GM18867 (cell line): ENCODE measurements at regions not wholly inside any gene's neighbourhood (a gene's known extent, or its start where the extent isn't known, plus 50 kb on each side); places are given as distances from the start of the nearest gene placed in this dataset.
"Not testable (repeated sequence)": the region's sequence is repeated elsewhere in the genome, so short reads cannot be mapped to it uniquely, and the experiment has no call there.

ENCODE experiments used
- ATAC-seq: cut with Tn5 transposase; IDR thresholded peaks from one replicate; pipeline ENCODE4 v1.9.1; 2021; ENCODE audit warnings: mild to moderate bottlenecking, moderate library complexity; ENCODE audit not compliant: unreplicated experiment

- no peak for ATAC-seq
These were observed 378.8 kb downstream of the MED13L start for GRCh38 chr12:115898670-115899069.

DNA sequence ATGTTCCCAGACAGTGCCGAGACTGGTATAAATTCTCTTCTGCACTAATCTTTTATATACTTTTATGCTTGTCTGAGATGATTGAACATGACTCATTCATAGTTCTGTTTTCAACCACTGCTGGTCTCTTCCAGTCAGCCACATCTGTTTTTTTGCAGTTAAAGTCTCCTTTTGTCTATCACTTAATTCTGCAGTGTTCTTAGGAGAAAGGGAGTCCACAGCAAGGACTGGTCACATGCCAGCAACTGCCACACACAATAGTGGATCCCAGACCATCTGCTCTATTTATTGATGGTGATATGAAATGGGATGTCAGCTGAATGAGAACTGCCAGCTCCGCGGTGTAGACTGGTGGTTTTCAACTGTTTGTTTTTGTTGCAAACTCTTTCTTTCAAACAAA lies 379.8 kb downstream of the MED13L start:
- no peak for ATAC-seq

- no peak for ATAC-seq
These were observed 382.2 kb downstream of the MED13L start for GRCh38 chr12:115895247-115895646.

DNA sequence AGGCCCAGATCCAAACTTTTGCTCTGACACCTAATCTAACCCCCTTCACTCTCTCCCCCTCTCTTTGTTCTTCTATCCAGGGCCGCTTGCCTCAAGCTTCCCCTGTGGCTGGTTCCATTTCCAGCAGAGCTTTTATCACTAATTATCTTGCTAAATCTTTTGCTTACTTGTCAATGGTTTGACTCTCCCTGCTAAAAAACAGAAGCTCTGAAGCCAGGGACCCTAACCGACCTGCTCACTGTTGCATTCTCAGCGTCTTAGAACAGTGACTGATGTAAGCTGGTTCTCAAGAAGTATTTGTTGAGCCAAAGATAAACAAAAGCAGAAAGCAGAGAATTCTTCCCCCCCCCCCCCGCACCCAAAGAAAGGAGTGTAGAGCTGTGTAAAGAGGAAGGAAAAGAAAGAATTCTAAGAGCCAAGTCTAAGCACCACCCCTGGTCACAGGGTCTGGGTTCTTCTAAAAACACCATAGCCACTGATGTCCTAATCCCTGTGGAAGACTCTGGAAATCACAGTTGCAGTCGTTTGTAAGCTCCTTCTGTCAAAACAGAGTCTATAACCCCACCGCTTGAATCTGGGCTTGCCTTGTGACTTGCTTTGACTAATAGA lies 385.8 kb downstream of the MED13L start:
- ATAC-seq, result no peak

DNA sequence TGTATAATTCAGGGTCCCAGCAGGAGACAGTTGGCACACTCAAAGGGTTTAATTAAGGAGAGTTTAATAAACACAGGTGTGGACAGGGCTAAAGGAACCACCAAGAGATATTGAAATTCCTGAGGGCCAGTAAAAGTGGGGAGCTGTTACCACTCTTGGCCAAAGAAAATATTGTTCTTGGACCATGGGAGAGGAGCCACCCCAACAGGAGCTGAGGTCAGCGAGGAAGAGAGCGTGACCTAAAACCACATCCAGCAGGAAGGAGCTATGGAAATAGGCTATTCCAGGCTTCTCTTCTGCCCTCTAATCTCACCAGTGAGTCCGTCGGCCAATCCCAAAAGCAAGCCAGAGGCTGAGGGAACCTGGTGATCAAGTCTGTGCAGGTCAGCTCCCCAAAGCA lies 390.8 kb downstream of the MED13L start:
- no peak for ATAC-seq

GRCh38 chr12:115885040-115885690 lies 392.3 kb downstream of the MED13L start:
- no peak for ATAC-seq

GRCh38 chr12:115882936-115883335 lies 394.6 kb downstream of the MED13L start:
- no peak for ATAC-seq

DNA sequence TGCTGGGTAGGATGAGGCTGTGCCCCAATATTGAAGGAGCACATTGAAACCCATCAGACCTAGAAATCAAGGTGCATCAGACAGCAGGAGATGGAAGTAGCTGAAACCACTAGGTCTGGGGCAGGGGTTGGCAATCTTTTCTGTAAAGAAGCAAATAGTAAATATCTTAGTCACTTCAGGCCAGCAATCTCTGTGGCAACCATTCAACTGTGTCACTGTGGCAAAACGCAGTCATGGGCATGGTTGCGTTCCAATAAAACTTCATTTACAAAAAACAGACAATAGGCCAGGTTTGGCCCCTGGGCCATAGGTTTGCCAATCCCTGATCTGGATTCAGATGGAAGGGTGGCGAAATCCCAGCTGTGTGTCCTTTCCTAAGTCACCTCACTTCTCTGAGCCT lies 397.3 kb downstream of the MED13L start:
- ATAC-seq, result no peak

DNA sequence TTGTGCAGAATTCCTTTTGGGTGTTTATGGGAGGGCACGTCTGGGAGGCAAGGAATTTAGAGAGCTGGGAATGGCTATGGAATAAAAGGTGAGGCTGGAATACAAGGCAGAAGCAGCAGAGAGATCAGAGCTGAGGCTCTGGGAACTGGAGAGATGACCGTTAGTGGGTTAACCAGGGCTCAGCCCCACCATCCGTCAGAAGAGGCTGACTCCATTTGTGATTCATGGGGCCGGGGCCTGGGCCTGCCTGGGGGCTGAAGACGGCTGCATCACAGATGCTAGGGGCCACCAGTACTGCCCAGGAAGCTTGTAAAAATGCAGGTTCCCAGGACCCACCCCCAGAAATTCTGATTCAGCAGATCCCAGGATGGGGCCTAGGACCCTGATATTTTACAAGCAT lies 398.1 kb downstream of the MED13L start:
- no peak for ATAC-seq

- ATAC-seq, result no peak
These were observed 403.9 kb downstream of the MED13L start for GRCh38 chr12:115873451-115874082.

DNA sequence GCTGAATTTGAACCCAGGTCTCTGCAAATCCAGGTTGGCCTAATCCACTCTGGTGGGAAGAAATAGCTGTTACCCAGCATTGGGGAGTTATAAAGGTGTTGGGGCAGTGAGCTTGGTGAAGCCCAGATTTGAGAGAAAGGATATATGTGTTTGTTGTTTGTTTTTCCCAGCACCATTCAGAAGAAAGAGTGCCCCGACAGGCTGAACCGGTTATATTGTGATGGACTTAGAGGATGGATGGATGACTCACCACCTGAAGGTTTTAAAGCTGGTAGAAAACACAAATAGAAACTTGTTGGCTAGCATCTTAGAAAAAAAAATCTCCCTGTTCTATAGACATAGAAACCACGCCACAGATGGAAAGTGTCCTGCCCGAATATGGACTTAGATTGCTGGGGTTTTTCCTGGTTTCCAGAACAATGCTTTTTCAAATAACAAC lies 404.6 kb downstream of the MED13L start:
- ATAC-seq, result no peak

GRCh38 chr12:115872212-115872611 lies 405.3 kb downstream of the MED13L start:
- ATAC-seq, result no peak

DNA sequence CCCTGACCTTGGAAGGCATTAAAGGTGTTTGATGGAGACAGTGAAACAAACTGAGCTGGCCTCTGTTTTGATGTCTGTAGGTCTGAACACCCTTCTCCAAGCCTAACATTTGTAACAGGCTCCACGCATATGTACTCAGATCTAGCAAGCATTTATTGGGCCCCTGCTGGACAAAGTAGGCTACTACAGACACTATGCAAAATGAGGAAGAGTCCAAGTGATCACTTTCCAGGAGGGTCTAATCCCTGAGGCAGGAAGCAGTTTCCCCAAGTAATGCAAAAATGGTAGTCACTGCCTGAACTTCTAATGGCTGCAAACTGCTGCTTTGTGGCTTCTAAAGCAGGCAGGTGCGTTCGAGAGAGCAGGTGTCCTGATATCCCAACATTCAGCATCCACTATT lies 405.8 kb downstream of the MED13L start:
- ATAC-seq, result no peak

DNA sequence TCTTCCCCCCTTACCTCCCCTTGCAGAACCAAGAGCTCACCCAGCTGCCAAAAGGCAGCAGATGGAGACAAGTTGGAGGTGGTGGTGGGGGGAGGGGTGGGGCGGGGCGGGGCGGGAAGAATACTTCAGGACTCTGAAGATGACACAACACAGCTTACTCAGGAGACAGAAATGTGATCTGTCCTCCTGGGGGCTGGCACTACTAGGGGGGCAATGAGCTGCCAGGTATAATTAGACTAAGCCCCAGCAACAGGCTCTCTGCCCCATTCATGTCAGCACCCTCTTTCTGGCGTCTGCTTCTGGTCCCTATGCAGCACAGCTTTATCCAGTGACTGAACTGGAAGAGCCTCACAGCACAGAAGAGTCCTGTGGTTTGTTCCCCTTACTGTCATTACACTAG lies 407.0 kb downstream of the MED13L start:
- no peak for ATAC-seq

DNA sequence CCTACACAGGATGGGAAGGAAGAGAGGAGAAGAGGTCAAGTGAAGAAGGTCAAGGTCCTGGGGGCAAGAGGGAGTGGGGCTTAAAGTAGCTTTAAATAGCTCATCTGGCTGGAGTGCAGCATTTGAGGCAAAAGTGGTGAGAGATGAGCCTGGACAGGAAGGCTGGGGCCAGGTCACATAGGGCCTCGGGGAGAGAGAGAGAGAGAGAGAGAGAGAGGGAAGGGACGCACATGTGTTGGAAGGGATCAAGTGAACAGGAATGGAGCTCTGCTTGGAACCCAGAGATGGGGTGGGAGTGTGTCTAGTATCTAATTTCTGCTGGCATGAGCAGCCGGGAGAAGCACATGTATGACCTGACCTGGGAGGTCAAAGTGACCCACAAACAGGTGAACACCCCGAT lies 407.5 kb downstream of the MED13L start:
- no peak for ATAC-seq

DNA sequence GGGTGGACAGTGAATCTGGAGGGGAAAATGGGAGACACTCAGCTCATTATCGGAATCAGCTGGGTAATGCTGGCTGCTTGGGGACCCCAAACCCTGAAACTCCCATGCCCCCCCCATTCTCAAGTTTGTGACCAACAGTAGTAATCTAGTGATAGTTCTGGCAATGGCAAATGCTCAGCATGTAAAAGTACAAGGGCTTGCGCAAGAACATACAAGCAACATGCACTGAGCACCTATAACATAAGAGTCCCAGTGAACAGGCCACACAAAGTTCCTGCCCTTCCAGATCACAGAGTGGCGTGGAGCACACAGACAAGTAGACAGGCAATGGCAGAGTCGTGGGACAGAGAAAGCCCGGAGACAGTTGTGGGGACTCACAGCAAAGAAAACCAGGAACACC lies 407.9 kb downstream of the MED13L start:
- no peak for ATAC-seq

GRCh38 chr12:115868624-115869023 lies 408.9 kb downstream of the MED13L start:
- no peak for ATAC-seq

DNA sequence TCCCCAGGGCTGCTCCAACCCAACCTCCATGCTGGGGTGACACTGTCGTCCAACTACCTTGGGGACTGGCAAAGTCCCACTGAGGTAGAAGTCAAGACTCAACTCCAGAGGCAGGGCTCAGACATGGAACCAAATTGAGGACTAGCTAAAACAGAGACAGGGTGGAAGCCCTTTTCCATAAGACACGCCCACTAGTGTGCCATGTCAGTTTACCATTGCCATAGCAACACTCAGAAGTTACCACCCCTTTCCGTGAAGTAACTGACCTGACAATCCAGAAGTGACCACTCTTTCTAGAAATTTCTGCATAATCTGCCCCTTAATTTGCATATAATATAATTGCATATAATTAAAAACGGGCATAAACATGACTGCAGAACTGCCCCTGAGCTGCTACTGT lies 409.6 kb downstream of the MED13L start:
- no peak for ATAC-seq

GRCh38 chr12:115866909-115867525 lies 410.5 kb downstream of the MED13L start:
- ATAC-seq, result no peak

- ATAC-seq, result not testable (repeated sequence)
These were observed 411.2 kb downstream of the MED13L start for GRCh38 chr12:115866281-115866680.

DNA sequence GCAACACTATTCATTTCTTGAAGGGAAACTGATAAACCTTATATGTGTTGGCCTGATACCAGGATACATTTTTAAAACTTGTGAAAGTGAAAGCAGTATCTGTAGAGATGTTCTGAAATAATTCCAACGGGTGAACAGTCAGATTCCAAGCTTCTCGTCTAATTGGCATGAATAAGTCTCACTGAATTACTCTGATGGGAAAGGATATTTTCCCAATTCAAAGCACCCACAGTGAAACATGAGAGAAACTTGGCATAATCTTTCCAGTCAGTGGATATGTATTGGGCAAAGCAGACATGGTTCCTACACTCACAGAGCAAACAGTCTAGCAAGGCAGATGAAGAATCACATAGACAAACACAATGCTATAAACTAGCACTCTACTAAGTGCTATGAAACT lies 413.1 kb downstream of the MED13L start:
- ATAC-seq, result no peak

- ATAC-seq, result no peak
These were observed 416.9 kb downstream of the MED13L start for GRCh38 chr12:115860619-115861018.
